IMR-90 (cell line): ENCODE measurements at regions not wholly inside any gene's neighbourhood (a gene's known extent, or its start where the extent isn't known, plus 50 kb on each side); places are given as distances from the start of the nearest gene placed in this dataset.
A peak's percentile ranks its signal among the peaks of the same experiment; 100 is the strongest.

Experiments used
- ATAC-seq: fragments of 200-7000 bp; cut with Tn5 transposase; 2 replicates; pipeline ENCODE4 v1.9.1; 2020; ENCODE audit warnings: low read depth, mild to moderate bottlenecking, moderate library complexity
- BruUV-seq: library from RNA; stranded (reverse); fragments of 400-500 nt; replicated peaks from 2 replicates; lab custom pipeline; 2021; lab: Mats Ljungman, UMichigan
- CTCF ChIA-PET: fragments of 300-600 bp; formaldehyde crosslinking; extraction: SDS; loops from one replicate; lab custom pipeline; 2021; ENCODE audit warnings: antibody characterized with exemption; lab: Yijun Ruan, JAX
- POLR2A ChIA-PET: fragments of 300-600 bp; sonication (Branson Sonifier 250); formaldehyde crosslinking; loops from one replicate; lab custom pipeline; 2022; ENCODE audit warnings: antibody characterized with exemption; ENCODE audit not compliant: unreplicated experiment; lab: Charles Lee
- DNase-seq: peaks from one replicate; pipeline ENCODE4 v3.0.0; 2013
- H2AFZ ChIP-seq: replicated peaks from 2 replicates; pipeline ENCODE3; 2013; ENCODE audit warnings: low read length, mild to moderate bottlenecking; ENCODE audit not compliant: poor library complexity
- H2AK5ac ChIP-seq: 2 replicates; pipeline ENCODE4 v1.6.1; 2013; ENCODE audit warnings: low read depth, low read length, inconsistent platforms
- H2AK9ac ChIP-seq: replicated peaks from 2 replicates; pipeline ENCODE3; 2013; ENCODE audit warnings: mild to moderate bottlenecking, low read depth, low read length, moderate library complexity; ENCODE audit not compliant: poor library complexity
- H2BK120ac ChIP-seq: 2 replicates; pipeline ENCODE4 v1.6.1; 2013; ENCODE audit warnings: low read depth, low read length, inconsistent platforms
- H2BK15ac ChIP-seq: 3 replicates; pipeline ENCODE4 v1.6.1; 2013; ENCODE audit warnings: low read depth, low read length, inconsistent platforms
- H2BK20ac ChIP-seq: 2 replicates; pipeline ENCODE4 v1.6.1; 2013; ENCODE audit warnings: low read depth, mild to moderate bottlenecking, inconsistent platforms, low read length, moderate library complexity
- H2BK5ac ChIP-seq: 2 replicates; pipeline ENCODE4 v1.6.1; 2013; ENCODE audit warnings: mild to moderate bottlenecking, low read depth, low read length, inconsistent platforms; ENCODE audit not compliant: poor library complexity, severe bottlenecking
- H3K14ac ChIP-seq: replicated peaks from 2 replicates; pipeline ENCODE4 v1.6.1; 2013; ENCODE audit warnings: low read depth, low read length, inconsistent platforms
- H3K18ac ChIP-seq: 2 replicates; pipeline ENCODE4 v1.6.1; 2013; ENCODE audit warnings: low read depth, low read length, control low read depth
- H3K23ac ChIP-seq: 2 replicates; pipeline ENCODE4 v1.6.1; 2013; ENCODE audit warnings: low read depth, low read length, inconsistent platforms
- H3K27ac ChIP-seq: 2 replicates; pipeline ENCODE4 v1.5.1; 2013; ENCODE audit warnings: mild to moderate bottlenecking, control low read depth, low read length; ENCODE audit not compliant: insufficient read depth
- H3K27me3 ChIP-seq: 2 replicates; pipeline ENCODE4 v1.6.1; 2013; ENCODE audit warnings: low read length; ENCODE audit not compliant: control insufficient read depth, insufficient read depth
- H3K36me3 ChIP-seq: 2 replicates; pipeline ENCODE4 v1.6.1; 2013; ENCODE audit warnings: low read length, mixed read lengths; ENCODE audit not compliant: control insufficient read depth, insufficient read depth
- H3K4ac ChIP-seq: 2 replicates; pipeline ENCODE4 v1.6.1; 2013; ENCODE audit warnings: low read depth, low read length, inconsistent platforms
- H3K4me1 ChIP-seq: 2 replicates; pipeline ENCODE4 v1.6.1; 2013; ENCODE audit warnings: low read length, mixed read lengths; ENCODE audit not compliant: control insufficient read depth, insufficient read depth
- H3K4me2 ChIP-seq: 2 replicates; pipeline ENCODE4 v1.6.1; 2013; ENCODE audit warnings: low read depth, mild to moderate bottlenecking, control low read depth, low read length, moderate library complexity
- H3K4me3 ChIP-seq: 2 replicates; pipeline ENCODE4 v1.5.1; 2013; ENCODE audit warnings: low read depth, mild to moderate bottlenecking, control low read depth, low read length, moderate library complexity; ENCODE audit not compliant: insufficient read depth
- H3K56ac ChIP-seq: 2 replicates; pipeline ENCODE4 v1.6.1; 2013; ENCODE audit warnings: low read length, inconsistent platforms; ENCODE audit not compliant: insufficient read depth; ENCODE audit errors: extremely low read depth
- H3K79me1 ChIP-seq, 2 experiments: 2 replicates each; pipeline ENCODE4 v1.6.1; 2013; ENCODE audit warnings: low read length in 2 of 2, inconsistent platforms in 1 of 2, low read depth in 1 of 2
- H3K9ac ChIP-seq: 2 replicates; pipeline ENCODE4 v1.6.1; 2013; ENCODE audit warnings: low read depth, low read length, control low read depth
- H3K9me1 ChIP-seq: 2 replicates; pipeline ENCODE4 v1.6.1; 2013; ENCODE audit warnings: low read length, inconsistent platforms; ENCODE audit not compliant: insufficient read depth
- H3K9me3 ChIP-seq: 2 replicates; pipeline ENCODE4 v1.6.1; 2013; ENCODE audit warnings: low read length; ENCODE audit not compliant: control insufficient read depth, insufficient read depth
- H4K20me1 ChIP-seq: 2 replicates; pipeline ENCODE4 v1.6.1; 2013; ENCODE audit warnings: low read length, inconsistent platforms; ENCODE audit not compliant: insufficient read depth
- H4K5ac ChIP-seq: 2 replicates; pipeline ENCODE4 v1.6.1; 2013; ENCODE audit warnings: mild to moderate bottlenecking, low read depth, low read length, control low read depth
- H4K8ac ChIP-seq, 2 experiments: 2 replicates each; pipeline ENCODE4 v1.6.1; 2013; ENCODE audit warnings: low read depth in 2 of 2, low read length in 2 of 2, control low read depth in 1 of 2, inconsistent platforms in 1 of 2
- H4K91ac ChIP-seq: 2 replicates; pipeline ENCODE4 v1.6.1; 2013; ENCODE audit warnings: low read depth, low read length, inconsistent platforms; ENCODE audit not compliant: insufficient read depth
- CHD1 ChIP-seq: IDR thresholded peaks from 2 replicates; pipeline ENCODE4 v1.6.1; 2012; ENCODE audit warnings: low read depth, low read length, improper control_type of control experiment
- ELK1 ChIP-seq: fragments of 150-350 bp; IDR thresholded peaks from 2 replicates; pipeline ENCODE4 v1.6.1; 2016; ENCODE audit warnings: low read depth, mild to moderate bottlenecking, low read length, moderate library complexity, borderline replicate concordance
- FOS ChIP-seq: fragments of 150-350 bp; IDR thresholded peaks from 2 replicates; pipeline ENCODE4 v1.6.1; 2016; ENCODE audit warnings: low read depth, low read length
- USF2 ChIP-seq: fragments of 150-350 bp; IDR thresholded peaks from 2 replicates; pipeline ENCODE4 v1.6.1; 2017; ENCODE audit warnings: mild to moderate bottlenecking, antibody characterized with exemption, low read length, low read depth
- WGBS, 2 experiments: methylation state at CpG; one replicate each; pipeline versions ENCODE4 v1.1.5 to v1.1.7; 2013; ENCODE audit warnings: missing lambda C conversion rate in 2 of 2; ENCODE audit not compliant: insufficient read length in 1 of 2; ENCODE audit errors: extremely low coverage in 2 of 2; 5-methylcytosine and 5-hydroxymethylcytosine counted together
- dilution Hi-C: fragments of 300-500 bp; cut with HindIII; formaldehyde crosslinking; loops from one replicate; pipeline ENCODE4 v1.14.3; 2018; ENCODE audit warnings: low sequenced_read_pairs; ENCODE audit not compliant: unreplicated experiment
- in situ Hi-C: fragments of 300-500 bp; cut with MboI; formaldehyde crosslinking; loops from 3 replicates; pipeline ENCODE4 v1.14.3; 2019; ENCODE audit warnings: low sequenced_read_pairs, inconsistent platforms, mixed read lengths
- intact Hi-C: fragments of 100-400 bp; cut with micrococcal nuclease; formaldehyde crosslinking; loops from 2 replicates; pipeline ENCODE4 v1.10.0; 2022

GRCh38 chr2:57981083-57981768 lies 65.4 kb upstream of the VRK2 start:
- WGBS, 2 experiments = no CpG with 5 or more reads among the region's 1 CpG
- H4K5ac ChIP-seq = no peak overlapping the region
- H3K36me3 ChIP-seq = no peaks in the 10 kb centered on the region
- H2BK20ac ChIP-seq = no peak overlapping the region
- BruUV-seq = no TSS peak
- H3K56ac ChIP-seq = no peak overlapping the region
- no peak overlapping the region for H3K9ac ChIP-seq
- no peaks in the 10 kb centered on the region for H3K9me3 ChIP-seq
- H3K4me2 ChIP-seq = peak overlapping the region; percentile 35; the same call in 1 of the 2 replicates
- no peak overlapping the region for H3K14ac ChIP-seq
- no peak overlapping the region for H2AFZ ChIP-seq
- H3K4ac ChIP-seq = no peak overlapping the region
- peak; percentile 61 for DNase-seq
- H2BK5ac ChIP-seq = no peak overlapping the region
- no peak overlapping the region for H2BK15ac ChIP-seq
- no peak overlapping the region for H4K8ac ChIP-seq
- intact Hi-C loops (no loop called here), dilution Hi-C loops (no loop called here), in situ Hi-C loops (no loop called here)
- H3K23ac ChIP-seq = no peak overlapping the region
- no peak overlapping the region for H2AK5ac ChIP-seq
- no peak overlapping the region for H2BK120ac ChIP-seq
- H3K27ac ChIP-seq = no peak overlapping the region
- no peak overlapping the region for H2AK9ac ChIP-seq
- H3K18ac ChIP-seq = no peak overlapping the region
- no peaks in the 10 kb centered on the region for H4K20me1 ChIP-seq
- TF ChIP-seq ELK1 = no peak
- no peak for TF ChIP-seq CHD1
- TF ChIP-seq FOS = peak; percentile 49; the same call in 1 of the 2 replicates
- no peak for TF ChIP-seq USF2
- H4K91ac ChIP-seq = no peak overlapping the region
- no peaks in the 10 kb centered on the region for H3K27me3 ChIP-seq
- ATAC-seq = peak; percentile 64
- H3K9me1 ChIP-seq = no peaks in the 10 kb centered on the region
- H3K4me1 ChIP-seq = 0 out of 2 replicates have a peak, but pooled peaks cover 1% of the 10 kb centered on the region
- POLR2A ChIA-PET = no interaction called here
- CTCF ChIA-PET = no interaction called here
- H3K79me1 ChIP-seq = no peaks in the 10 kb centered on the region
- H3K4me3 ChIP-seq = no peak overlapping the region
